K562 (cell line): ENCODE measurements at regions not wholly inside any gene's neighbourhood (a gene's known extent, or its start where the extent isn't known, plus 50 kb on each side); places are given as distances from the start of the nearest gene placed in this dataset.

Experiments used
- ETV1 ChIP-seq: fragments of 450-650 bp; conservative IDR thresholded peaks from 2 replicates; pipeline ENCODE4 v1.6.1; 2016; ENCODE audit warnings: missing genetic modification characterization, control low read depth, low read depth, missing compliant biosample characterization
- L3MBTL2 ChIP-seq: fragments of 450-650 bp; IDR thresholded peaks from 2 replicates; pipeline ENCODE4 v1.6.1; 2016; ENCODE audit warnings: mild to moderate bottlenecking, moderate library complexity
- RAD51 ChIP-seq: fragments of 450-650 bp; IDR thresholded peaks from 2 replicates; pipeline ENCODE4 v1.7.1; 2016; ENCODE audit warnings: low read depth, mild to moderate bottlenecking, borderline replicate concordance
- RFX5 ChIP-seq: IDR thresholded peaks from 2 replicates; pipeline ENCODE4 v1.6.1; 2011; ENCODE audit warnings: low read depth, mild to moderate bottlenecking, improper control_type of control experiment, low read length
- TFAM ChIP-seq: fragments of 250-450 bp; sonication (Bioruptor Pico); conservative IDR thresholded peaks from 2 replicates; pipeline ENCODE4 v1.5.0; 2021; ENCODE audit warnings: mild to moderate bottlenecking, moderate library complexity
- ZZZ3 ChIP-seq: fragments of 450-650 bp; IDR thresholded peaks from 2 replicates; pipeline ENCODE4 v1.6.1; 2016; ENCODE audit warnings: antibody characterized with exemption, mild to moderate bottlenecking, moderate library complexity
- TF ChIP-seq, protein P1 (sequence below): fragments of 450-650 bp; IDR thresholded peaks from 2 replicates; pipeline ENCODE4 v1.6.1; 2016; ENCODE audit warnings: mild to moderate bottlenecking, moderate library complexity
- TF ChIP-seq, protein P2 (sequence below), 2 experiments: fragments of 450-650 bp; formaldehyde crosslinking in 1 of 2; IDR thresholded peaks; 2 replicates each; pipeline versions ENCODE4 v1.4.0 to v1.6.1; 2014 to 2020; ENCODE audit warnings: mild to moderate bottlenecking in 2 of 2, borderline replicate concordance in 1 of 2, low read depth in 1 of 2

DNA sequence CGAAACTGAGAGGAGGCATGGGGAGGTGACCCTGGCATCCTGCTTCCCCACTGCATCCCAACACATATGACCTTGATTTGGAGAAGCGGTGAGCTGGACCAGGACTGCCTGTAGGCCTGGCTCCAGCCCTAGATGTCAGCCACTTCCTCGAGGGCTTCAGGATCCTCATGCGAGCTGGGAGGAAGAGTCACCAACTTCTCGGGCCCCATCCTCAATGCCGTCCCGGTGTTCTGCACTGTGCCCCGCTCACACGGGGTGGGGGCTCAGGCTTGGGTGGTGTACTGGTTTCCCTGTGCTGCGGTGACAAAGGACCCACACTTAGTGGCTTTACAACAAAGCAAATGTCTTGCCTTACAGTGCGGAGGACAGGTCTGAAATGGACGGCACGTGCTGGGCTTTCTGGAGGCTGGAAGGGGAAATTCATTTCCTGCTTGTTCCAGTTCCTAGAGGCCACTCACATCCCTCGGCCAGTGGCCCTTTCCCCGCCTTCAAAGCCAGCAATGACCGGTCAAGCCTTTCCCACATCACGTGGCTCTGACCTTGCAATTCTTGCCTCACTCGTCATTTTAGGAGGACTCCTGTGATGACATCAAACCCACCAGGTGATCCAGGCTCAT lies 298.1 kb upstream of the RTL1 start (continued):
- TF ChIP-seq, protein P1, sequence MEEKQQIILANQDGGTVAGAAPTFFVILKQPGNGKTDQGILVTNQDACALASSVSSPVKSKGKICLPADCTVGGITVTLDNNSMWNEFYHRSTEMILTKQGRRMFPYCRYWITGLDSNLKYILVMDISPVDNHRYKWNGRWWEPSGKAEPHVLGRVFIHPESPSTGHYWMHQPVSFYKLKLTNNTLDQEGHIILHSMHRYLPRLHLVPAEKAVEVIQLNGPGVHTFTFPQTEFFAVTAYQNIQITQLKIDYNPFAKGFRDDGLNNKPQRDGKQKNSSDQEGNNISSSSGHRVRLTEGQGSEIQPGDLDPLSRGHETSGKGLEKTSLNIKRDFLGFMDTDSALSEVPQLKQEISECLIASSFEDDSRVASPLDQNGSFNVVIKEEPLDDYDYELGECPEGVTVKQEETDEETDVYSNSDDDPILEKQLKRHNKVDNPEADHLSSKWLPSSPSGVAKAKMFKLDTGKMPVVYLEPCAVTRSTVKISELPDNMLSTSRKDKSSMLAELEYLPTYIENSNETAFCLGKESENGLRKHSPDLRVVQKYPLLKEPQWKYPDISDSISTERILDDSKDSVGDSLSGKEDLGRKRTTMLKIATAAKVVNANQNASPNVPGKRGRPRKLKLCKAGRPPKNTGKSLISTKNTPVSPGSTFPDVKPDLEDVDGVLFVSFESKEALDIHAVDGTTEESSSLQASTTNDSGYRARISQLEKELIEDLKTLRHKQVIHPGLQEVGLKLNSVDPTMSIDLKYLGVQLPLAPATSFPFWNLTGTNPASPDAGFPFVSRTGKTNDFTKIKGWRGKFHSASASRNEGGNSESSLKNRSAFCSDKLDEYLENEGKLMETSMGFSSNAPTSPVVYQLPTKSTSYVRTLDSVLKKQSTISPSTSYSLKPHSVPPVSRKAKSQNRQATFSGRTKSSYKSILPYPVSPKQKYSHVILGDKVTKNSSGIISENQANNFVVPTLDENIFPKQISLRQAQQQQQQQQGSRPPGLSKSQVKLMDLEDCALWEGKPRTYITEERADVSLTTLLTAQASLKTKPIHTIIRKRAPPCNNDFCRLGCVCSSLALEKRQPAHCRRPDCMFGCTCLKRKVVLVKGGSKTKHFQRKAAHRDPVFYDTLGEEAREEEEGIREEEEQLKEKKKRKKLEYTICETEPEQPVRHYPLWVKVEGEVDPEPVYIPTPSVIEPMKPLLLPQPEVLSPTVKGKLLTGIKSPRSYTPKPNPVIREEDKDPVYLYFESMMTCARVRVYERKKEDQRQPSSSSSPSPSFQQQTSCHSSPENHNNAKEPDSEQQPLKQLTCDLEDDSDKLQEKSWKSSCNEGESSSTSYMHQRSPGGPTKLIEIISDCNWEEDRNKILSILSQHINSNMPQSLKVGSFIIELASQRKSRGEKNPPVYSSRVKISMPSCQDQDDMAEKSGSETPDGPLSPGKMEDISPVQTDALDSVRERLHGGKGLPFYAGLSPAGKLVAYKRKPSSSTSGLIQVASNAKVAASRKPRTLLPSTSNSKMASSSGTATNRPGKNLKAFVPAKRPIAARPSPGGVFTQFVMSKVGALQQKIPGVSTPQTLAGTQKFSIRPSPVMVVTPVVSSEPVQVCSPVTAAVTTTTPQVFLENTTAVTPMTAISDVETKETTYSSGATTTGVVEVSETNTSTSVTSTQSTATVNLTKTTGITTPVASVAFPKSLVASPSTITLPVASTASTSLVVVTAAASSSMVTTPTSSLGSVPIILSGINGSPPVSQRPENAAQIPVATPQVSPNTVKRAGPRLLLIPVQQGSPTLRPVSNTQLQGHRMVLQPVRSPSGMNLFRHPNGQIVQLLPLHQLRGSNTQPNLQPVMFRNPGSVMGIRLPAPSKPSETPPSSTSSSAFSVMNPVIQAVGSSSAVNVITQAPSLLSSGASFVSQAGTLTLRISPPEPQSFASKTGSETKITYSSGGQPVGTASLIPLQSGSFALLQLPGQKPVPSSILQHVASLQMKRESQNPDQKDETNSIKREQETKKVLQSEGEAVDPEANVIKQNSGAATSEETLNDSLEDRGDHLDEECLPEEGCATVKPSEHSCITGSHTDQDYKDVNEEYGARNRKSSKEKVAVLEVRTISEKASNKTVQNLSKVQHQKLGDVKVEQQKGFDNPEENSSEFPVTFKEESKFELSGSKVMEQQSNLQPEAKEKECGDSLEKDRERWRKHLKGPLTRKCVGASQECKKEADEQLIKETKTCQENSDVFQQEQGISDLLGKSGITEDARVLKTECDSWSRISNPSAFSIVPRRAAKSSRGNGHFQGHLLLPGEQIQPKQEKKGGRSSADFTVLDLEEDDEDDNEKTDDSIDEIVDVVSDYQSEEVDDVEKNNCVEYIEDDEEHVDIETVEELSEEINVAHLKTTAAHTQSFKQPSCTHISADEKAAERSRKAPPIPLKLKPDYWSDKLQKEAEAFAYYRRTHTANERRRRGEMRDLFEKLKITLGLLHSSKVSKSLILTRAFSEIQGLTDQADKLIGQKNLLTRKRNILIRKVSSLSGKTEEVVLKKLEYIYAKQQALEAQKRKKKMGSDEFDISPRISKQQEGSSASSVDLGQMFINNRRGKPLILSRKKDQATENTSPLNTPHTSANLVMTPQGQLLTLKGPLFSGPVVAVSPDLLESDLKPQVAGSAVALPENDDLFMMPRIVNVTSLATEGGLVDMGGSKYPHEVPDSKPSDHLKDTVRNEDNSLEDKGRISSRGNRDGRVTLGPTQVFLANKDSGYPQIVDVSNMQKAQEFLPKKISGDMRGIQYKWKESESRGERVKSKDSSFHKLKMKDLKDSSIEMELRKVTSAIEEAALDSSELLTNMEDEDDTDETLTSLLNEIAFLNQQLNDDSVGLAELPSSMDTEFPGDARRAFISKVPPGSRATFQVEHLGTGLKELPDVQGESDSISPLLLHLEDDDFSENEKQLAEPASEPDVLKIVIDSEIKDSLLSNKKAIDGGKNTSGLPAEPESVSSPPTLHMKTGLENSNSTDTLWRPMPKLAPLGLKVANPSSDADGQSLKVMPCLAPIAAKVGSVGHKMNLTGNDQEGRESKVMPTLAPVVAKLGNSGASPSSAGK, result 0 out of 2 replicates have a peak, but pooled peaks have one; percentile 21
- TF ChIP-seq ETV1, result no peak
- TF ChIP-seq RAD51, result 0 out of 2 replicates have a peak, but pooled peaks have one; percentile 33
- TF ChIP-seq, protein P2, sequence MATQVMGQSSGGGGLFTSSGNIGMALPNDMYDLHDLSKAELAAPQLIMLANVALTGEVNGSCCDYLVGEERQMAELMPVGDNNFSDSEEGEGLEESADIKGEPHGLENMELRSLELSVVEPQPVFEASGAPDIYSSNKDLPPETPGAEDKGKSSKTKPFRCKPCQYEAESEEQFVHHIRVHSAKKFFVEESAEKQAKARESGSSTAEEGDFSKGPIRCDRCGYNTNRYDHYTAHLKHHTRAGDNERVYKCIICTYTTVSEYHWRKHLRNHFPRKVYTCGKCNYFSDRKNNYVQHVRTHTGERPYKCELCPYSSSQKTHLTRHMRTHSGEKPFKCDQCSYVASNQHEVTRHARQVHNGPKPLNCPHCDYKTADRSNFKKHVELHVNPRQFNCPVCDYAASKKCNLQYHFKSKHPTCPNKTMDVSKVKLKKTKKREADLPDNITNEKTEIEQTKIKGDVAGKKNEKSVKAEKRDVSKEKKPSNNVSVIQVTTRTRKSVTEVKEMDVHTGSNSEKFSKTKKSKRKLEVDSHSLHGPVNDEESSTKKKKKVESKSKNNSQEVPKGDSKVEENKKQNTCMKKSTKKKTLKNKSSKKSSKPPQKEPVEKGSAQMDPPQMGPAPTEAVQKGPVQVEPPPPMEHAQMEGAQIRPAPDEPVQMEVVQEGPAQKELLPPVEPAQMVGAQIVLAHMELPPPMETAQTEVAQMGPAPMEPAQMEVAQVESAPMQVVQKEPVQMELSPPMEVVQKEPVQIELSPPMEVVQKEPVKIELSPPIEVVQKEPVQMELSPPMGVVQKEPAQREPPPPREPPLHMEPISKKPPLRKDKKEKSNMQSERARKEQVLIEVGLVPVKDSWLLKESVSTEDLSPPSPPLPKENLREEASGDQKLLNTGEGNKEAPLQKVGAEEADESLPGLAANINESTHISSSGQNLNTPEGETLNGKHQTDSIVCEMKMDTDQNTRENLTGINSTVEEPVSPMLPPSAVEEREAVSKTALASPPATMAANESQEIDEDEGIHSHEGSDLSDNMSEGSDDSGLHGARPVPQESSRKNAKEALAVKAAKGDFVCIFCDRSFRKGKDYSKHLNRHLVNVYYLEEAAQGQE (IDR thresholded peaks at IDR 0.05; ENCODE audit: borderline replicate concordance), result peak; percentile 64
- TF ChIP-seq, protein P2 (CRISPR knock-in tag; IDR thresholded peaks at IDR 0.05; ENCODE audit: low read depth), result no peak
- TF ChIP-seq ZZZ3, result no peak
- TF ChIP-seq L3MBTL2, result peak; percentile 74
- TF ChIP-seq TFAM, result no peak
- TF ChIP-seq RFX5, result no peak
